ENCODE measurements at regions not wholly inside any gene's neighbourhood (a gene's known extent, or its start where the extent isn't known, plus 50 kb on each side); places are given as distances from the start of the nearest gene placed in this dataset.
"Not testable (repeated sequence)": the region's sequence is repeated elsewhere in the genome, so short reads cannot be mapped to it uniquely, and the experiment has no call there.

DNA sequence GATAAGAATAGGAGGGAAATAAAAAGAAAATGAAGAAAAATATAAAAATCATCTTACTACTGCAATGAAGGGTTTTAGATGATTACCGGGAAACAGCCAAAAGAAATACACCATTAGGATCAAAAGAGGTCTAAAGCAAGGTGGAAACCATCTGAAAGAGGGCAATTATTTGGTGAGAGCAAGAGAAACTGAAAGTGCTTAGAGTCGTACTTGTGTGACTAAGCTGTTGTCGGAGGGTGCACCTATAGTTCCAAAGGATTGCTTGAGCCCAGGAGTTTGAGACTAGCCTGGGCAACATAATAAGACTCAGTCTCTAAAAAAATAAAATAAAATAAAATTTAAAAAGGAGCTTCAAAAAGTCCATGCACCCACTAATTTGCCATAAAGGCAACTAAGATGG, 169.5 kb downstream of the DKK1 start:
- no peak for DNase-seq

DNA sequence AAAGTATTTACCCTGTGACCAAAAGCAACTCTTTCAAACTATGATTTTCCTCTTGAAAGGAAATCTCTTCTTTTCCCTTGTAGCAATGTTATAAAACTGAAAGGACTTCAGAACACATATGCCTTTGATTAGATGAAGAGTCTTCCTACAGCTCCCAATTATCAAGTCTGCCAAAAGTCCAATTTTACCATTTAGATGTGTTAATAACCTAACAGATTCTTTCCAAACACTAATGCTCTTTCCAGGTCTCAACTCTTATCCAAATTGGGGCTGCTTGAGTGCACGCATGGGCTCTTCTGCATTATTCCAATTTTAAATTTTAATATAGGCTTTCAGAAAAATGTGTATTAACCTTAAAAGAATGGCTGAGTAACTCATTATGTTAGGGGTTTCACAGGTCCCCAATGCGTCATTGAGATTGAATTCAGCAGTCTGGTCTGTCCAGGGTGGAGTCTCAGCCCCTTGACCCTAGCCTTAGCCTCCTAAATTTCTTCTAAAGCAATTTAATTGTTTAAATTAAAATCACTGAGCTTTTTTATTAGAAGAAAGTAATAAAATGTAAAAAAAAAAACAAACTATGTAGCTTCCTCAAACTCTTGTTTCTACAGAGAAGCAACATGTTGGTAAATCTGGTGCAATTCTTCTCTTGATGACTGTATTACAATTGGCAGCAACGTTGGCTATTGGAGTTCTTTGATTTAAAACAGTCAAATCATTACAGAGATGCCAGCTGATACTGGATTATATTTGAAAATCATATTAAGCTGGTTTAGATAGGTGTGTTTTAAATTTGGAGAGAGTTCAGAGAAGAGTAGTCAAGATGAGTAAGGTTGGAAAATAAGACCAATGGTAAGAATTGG, 170.4 kb downstream of the DKK1 start:
- no peak for DNase-seq

DNA sequence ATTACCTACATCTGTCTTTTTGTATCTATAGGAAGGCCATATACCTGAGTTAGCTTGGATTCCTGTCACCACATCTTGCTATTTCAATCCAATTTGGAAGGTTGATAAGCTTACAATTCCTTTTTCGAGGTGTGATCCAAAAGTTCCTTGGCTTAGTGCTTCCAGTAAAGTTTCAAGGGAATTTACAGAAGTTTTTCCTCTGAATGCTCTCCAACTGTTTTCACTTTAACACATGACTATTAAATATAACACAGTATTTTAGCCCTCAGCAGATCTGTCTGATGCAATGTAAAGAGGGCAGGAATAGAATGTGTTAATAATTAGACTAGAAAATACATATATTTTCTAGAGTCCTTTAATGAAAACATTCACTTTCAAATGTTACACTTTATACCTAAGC, 171.4 kb downstream of the DKK1 start:
- DNase-seq = no peak

DNA sequence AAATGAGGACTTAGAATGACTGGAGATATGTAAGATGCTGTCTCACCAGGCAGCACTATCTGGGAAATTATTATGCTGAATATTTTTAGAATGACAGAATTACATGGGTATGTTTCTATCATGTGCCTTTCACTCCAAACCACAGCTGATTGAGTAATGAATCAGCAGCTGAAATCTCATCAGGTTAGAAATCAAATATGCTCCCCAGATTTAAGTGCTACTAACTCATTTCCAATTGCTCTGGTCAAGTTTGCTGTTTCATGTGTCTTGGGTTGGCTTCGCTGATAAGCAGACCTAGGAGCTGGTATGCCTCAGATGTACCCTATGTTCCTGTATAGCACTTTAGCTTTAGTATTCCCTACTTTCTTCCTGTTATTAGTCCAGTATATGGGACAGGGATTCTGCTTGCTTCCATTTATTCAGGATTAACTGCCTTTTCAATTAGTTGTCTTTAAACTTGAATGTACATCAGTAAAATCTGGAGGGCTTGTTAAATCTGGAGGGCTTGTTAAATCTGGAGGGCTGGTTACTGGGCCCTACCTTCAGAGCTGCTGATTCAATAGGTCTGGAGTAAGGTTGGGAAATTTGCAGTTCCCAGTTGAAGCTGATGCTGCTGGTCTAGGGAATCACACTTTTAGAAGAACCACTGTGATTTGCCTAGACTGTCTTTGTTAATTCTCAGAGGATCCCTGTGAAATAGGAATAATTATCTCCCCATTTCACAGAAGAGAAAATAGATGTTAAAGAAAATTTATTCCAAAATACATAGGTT, 172.9 kb downstream of the DKK1 start:
- no peak for DNase-seq

DNA sequence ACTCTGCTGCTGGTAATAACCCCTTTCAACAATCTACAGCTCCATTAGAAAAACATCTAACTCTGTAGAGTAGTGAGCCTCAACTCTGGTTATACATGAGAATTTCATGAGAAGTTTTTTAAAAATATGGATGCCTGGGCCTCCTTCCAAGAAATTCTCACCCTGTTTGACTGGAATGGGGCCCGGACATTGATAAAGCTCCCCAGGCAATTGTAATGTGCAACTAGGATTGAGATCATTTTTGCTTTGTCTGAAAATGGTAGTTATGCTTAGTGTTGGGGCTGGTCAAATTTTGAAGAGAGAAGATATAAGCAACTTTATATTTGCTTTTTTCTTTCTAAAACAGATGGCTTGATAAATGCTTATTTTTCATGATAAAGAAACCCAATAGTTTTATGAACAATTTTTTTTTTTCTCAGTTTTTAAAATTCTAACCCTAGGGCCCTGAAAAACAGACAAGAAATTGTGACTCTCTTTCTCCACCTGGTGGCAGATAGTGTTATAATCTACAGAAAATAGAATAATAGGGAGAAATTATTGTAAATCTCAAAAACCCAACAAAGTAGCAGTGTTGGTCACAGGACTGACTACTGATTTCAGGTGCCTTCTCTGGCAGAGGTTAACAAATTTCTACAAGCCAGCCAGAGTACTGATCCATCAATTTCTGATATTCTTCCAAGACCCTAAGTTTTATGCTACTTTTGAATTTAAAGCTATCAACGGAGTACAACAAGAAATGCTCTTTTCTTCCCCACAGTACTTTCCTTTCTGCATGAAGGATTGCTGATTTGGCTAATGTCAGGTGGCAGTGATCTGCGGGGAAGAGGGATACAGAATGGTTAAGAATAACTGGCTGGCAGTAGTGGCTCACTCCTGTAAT, 174.8 kb downstream of the DKK1 start:
- no peak for DNase-seq

DNA sequence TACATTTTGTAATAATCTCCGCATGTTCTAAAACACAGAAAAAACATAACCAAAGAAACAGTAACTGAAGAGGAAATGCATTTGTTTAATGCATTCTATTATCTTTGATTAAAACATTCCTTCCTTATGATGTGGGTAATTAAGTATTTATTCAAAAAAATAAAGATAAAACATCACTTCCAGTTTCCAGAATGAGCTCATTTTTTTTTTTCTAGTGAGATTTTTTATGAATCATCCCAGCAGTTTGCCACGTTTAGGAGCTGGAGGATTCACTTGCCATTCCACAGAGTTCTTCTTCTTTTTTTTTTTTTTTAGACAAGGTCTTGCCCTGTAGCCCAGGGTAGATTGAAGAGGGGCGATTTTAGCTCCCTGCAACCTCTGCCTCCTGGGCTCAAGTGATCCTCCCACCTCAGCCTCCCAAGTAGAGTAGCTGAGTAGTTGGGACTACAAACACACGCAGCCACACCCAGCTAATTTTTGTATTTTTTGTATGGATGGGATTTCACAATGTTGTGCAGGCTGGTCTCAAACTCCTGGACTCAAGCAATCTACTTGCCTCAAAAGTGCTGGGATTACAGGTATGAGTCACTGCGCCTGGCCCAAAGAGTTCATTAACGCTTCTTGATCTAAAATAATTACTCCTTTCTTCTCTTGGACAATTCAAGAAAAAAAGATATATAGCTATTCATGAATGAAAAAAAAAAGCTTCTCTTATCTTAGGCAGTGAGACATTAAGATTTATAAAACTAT, 177.3 kb downstream of the DKK1 start:
- DNase-seq = no peak

DNA sequence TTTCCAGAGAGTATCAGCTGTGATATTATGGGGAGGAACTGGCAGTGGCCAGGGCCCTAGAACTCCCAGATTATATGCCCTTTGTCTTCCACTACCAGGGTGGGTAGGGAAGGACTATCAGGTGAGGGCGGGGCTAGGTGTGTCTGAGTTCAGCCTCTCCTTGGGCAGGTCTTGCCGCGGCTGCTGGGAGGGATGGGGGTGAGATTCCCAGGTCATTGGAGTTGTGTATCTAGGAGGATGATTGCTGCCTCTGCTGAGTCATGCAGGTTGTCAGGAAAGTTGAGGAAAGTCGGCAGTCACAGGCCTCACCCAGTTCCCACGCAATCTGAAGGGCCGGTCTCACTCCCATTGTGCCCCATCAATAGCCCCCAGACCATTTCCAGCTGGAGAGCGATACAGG, 185.2 kb downstream of the DKK1 start:
- no peak for DNase-seq

DNA sequence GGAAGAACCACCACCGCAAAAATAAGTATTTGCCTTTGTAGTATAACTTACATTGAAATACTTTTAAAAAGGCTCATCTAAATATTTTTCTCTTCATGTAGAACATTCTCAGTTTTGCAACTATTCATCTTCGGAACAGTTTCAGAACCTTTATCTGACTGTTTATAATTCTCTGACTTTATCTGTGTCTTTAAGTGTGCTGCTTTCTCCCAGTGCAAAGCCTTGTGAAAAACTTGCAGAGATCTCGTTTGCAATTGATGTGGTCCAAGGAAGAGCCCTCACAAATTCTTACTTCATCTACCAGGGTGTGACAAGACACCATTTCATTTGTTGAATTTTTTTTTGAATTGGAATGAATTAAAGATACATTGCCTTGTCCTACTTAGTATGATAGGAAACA, 186.4 kb downstream of the DKK1 start:
- no peak for DNase-seq

DNA sequence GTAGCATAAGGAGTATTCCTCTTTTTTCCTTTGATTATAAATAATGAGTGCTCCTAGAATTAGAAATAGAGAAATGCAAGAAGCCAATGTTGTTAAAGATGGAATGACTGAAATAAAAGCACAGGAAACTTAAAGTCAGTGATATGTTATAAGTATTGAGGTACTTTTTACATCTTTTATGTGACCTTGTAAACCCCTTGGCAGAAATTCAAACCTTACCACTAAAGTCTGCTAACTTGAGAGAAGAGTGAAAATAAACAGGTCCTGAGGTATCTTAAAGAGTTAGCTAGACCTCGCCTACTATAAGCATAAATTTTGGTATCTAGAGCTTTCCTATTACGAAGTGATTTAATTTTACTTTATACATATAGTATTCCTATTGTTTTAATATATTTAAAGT, 188.2 kb downstream of the DKK1 start:
- DNase-seq = no peak

DNA sequence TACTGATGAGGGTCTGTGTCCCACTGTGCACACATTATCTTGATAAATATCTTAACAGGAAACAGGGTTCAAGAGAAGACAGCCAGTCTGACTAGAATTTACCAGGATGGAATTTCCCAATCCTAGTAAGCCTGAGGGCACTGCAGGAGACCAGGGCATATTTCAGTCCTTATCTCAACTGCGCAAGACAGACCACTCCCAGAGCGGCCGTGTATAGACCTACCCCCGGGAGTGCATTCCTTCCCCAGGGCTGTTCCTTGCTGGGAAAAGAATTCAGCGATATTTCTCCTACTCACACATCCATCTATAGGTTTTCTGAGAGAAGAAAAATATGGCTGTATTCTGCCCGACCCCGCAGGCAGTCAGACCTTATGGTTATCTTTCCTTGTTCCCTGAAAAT, 191.3 kb downstream of the DKK1 start:
- DNase-seq = not testable (repeated sequence)

DNA sequence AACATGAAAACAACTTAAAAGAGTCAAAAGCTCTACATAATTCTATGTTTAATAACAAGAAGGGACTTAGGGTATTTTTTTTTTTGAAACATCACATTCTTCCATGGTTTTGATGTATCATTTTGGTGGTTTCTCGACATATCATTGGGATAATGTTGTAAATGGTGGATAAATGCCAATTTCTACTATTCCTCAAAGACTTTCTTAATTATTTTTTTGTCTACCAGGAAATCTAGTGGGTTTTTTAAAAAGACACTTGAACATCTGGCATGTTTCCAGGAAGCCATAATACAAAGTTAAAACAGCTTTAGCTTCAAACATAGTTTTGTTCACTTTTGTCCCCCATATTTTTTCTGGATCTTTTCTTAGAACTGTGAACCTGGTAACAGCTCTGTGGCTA, 200.4 kb downstream of the DKK1 start:
- no peak for DNase-seq

DNA sequence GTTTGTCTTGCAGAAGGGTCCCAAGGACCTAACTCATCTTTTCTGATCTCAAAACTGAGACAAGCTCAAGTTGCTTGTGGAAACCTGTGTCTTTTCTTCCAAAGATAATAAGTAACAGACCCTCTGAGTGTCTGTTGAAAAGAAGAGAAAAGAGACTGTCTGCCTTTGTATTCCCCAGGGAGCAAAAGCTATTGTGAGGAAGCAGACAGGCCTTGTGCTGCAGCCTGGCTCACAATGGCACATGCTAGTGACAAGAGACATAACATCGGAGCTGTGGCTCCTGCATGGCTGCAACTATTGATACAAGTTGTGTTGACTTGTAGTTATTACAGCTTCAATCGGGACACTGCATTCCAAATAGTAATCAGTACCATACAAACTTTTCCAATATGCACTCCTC, 202.9 kb downstream of the DKK1 start:
- DNase-seq = no peak

DNA sequence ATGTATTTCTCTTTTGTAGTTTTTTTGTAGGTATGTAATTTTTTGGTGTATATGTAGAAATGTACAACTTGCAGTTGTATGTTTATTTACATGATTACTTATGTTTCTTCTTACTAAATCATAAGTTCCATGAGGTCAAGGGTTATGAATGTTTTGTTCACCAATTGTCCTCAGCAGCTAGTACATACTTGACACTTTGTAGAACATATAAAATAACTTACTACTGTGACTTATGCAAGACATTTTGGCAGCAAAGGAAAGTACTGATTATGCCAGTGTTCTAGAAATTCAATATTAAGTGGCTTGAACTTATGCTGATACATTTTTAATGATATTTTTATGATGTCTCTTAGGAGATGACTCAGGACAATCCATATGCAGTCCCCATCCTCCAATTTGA, 209.6 kb downstream of the DKK1 start:
- no peak for DNase-seq

DNA sequence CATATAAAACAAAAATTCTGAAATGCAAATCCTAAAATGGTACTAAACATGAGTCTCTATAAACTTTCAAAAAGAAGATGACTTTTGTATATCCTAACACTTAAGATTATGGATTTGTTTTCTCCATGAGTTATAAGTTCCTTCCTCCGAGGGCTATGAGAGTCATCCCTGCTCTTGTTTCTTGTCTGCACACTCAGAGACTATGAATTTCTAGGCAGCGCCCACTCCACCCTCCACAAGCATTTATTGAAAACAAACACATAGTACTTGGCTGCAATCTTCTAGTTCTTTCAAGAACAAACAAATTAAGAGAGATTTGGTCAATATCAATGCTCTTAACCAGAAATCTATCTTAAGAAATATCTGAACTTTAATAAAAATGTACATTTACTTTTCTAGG, 211.7 kb downstream of the DKK1 start:
- DNase-seq = no peak

DNA sequence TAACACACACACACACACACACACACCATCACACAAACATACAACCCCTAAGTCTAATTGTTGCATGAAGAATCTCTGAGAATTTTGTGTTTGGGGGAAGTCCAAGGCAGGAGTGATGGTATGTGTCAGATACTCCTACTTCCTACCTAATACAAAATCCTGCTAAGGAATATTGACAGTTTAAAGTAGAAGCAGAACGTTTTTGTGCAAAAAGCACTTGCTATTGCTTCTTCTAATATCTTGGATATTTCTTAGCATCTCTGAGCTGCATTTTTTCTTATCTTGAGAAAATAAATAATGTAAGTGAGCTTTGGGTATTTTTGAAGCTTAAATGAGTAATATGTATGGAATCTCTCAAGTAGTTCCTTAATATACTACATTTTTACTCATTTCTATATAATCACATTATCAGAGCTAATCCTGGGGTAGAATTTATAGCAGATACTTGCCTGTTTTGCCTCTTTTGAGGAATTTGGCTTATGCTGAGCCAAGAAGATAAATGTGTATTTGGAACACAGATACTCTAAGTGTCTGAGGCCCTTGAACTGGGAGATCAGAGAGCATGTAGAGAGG, 212.3 kb downstream of the DKK1 start:
- DNase-seq = no peak

DNA sequence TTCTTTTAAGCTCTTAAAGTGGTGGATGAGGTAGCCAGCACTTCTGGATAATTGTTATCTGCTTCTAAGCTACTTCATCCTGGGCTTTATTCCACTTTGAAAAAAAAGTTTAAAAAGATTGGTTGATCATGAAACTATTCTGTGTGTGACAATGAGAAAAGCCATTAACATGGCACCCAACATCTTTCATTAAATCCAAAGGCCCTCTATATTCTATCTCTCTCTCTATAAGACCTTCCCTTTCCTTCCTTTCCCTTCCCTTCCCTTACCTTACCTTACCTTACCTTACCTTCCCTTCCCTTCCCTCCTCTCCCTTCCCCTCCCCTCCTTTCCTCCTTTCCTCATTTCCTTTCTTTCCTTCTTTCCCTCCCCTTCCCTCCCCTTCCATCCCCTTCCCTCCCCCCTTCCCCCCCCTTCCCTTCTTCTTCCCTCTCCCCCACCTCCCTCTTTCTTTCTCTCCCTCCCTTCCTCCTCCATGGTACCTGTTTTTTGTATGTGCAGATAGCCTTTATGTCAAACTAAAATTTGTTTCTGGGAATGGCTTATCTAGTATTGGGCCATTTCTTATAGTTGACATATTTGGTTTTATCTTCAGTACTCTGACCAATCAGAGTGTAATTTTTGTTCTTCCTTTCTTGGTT, 218.7 kb downstream of the DKK1 start:
- no peak for DNase-seq

DNA sequence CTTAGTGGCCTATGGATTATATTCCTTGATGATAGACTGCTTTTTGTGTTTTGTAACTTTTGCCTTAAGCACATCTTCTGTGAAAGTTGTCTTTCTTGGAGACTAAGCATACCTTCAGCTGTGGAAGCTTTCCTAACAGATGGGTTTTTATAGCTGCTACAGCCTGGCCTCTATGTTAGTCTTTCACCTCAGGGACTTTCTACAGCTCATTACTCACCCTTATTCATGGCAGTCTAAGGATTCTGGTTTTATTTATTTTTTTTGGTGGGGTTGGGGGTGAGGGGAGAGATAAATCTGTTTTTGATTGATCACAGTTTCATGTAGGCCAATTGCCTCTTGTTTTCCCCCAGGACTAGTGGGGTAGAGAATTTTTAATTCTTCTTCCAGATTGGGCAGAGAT, 219.9 kb downstream of the DKK1 start:
- no peak for DNase-seq

DNA sequence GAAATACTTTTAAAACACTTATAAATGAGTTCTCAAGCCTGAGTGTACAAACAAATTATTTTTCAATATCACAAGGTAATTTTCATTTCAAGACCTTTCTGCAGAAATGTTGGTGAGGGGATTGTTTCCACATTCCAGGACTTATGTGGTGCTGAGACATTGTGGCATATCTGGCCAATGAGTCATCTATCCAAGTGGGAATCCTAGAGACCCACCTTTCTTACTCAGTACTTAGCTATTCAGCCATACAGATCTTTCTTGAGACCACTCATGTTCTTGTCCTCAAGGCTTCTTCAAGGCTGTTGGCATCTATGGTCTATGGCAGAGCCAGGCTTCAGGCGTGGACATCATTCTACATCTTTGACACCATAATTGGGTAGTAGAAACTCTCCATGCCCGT, 225.4 kb downstream of the DKK1 start:
- no peak for DNase-seq

DNA sequence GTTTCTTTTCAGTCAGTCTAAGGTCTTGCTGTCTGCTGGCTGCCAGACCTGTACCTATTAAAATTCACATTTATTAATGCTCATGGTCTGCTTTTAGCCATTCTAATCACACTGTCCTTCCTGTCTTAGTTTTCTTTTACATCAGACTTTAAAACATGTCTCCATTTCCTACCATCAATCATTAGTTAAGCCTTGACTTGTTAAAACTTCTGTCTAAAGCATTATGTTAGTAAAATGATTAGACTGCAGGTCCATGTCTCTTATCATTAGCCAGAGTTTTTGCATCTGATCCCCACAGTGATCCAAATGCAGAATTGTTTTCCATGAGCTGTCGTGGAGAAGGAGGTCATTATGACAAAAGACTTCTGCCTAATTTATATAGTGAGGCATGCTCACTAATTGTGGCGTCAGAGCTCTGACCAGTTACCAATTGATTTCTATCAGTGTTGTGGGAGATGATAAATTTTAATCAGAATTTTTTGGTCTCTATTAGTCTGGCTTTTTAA, 226.5 kb downstream of the DKK1 start:
- DNase-seq = no peak

DNA sequence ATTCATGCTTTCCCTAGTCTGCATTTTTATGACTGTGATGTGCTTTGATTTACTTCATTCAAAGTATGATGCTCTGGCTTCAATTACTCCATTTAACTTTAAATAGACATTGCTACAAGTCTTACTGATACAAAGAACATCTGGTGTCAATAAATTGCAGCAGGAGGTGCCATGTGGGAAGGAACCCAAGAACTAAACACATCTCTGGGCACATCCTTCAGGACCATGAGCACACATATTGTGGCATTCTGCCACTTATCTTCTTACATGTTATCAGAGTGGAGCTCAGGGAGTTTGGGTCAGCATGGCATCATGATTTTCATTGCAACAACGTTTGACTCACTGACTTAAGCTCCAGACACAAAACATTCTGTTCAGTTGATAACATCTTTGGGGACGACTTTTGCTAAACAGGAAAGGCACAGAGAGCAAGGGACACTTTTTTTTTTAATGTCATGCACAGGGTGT, 227.0 kb downstream of the DKK1 start:
- no peak for DNase-seq

DNA sequence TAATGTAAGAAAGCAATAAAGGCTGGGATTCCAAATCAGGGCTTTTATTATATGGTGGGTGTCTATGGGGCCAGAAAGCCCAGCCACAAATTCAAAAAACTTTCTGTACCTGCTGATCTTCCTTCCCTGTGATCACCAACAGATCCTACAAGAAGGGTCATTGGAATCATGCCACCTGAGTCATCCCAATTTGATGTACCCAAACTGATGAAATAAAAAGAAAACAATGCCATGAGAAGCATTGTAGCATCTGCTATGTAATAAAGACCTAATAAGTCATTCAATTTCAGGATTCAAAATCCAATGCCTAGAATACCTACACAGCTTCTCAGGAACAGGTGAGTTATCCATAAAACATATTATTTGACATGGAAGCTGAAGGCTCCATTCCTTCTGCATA, 228.8 kb downstream of the DKK1 start:
- no peak for DNase-seq

DNA sequence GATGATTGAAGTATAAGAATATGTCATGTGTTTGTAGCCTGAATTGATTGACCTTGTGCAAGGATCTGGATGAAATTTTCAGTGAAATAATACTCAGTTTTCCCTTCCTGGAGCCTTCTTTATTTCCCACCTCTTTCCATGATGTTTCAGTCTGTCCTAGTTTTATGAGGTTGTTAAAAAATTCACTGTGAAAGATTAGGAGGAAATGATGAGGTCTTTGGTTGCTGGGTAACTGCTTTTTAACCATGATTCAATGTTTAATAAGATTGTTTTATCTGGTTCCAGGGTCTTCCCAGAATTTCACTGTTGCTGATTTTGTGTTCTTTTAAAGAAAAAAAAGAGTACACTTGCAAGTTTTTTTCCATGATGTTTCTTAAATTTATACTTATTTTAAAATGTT, 221.5 kb downstream of the MBL2 start:
- DNase-seq = no peak
